Endothelial cell of umbilical vein (primary cell): ENCODE measurements at regions not wholly inside any gene's neighbourhood (a gene's known extent, or its start where the extent isn't known, plus 50 kb on each side); places are given as distances from the start of the nearest gene placed in this dataset.

Experiments used
- CTCF ChIP-seq, 2 donors: IDR thresholded peaks; 1 replicate in 1 of 2; 2 replicates in 1 of 2; pipeline ENCODE4 v1.5.1; 2011; ENCODE audit warnings: low read length in 2 of 2, mild to moderate bottlenecking in 2 of 2, moderate library complexity in 2 of 2, control low read depth in 1 of 2, inconsistent platforms in 1 of 2, low read depth in 1 of 2; ENCODE audit not compliant: insufficient read depth in 1 of 2; ENCODE audit errors: extremely low read depth in 1 of 2
- EZH2 ChIP-seq: IDR thresholded peaks from 2 replicates; pipeline ENCODE4 v1.6.1; 2012; ENCODE audit warnings: borderline replicate concordance, low read depth, mild to moderate bottlenecking, moderate library complexity, low read length, inconsistent platforms; ENCODE audit not compliant: severe bottlenecking
- MAX ChIP-seq: IDR thresholded peaks from 2 replicates; pipeline ENCODE4 v1.6.1; 2011; ENCODE audit not compliant: insufficient read depth, insufficient read length
- MYC ChIP-seq: IDR thresholded peaks from one replicate; pipeline ENCODE4 v1.6.1; 2011; ENCODE audit warnings: mild to moderate bottlenecking, low read depth, low read length
- POLR2AphosphoS5 ChIP-seq: IDR thresholded peaks from 2 replicates; pipeline ENCODE4 v1.6.1; 2012; ENCODE audit warnings: low read depth, mild to moderate bottlenecking, control low read depth, low read length, moderate library complexity; ENCODE audit not compliant: insufficient read depth

GRCh38 chr14:65211341-65211987 lies 109.1 kb upstream of the MAX start:
- TF ChIP-seq CTCF (IDR thresholded peaks at IDR 0.05; ENCODE audit: extremely low read depth in 1 of 2, insufficient read depth in 1 of 2, low read depth in 1 of 2, low read length in 2 of 2) (no peak), POLR2AphosphoS5 (no peak), MAX (no peak), MYC (no peak), EZH2 (no peak)
